H1 (cell line): ENCODE measurements at regions not wholly inside any gene's neighbourhood (a gene's known extent, or its start where the extent isn't known, plus 50 kb on each side); places are given as distances from the start of the nearest gene placed in this dataset.

Experiments used
- CTCF ChIA-PET: fragments of 300-600 bp; sonication (Branson Sonifier 250); formaldehyde crosslinking; loops from one replicate; lab custom pipeline; 2021; ENCODE audit not compliant: partially characterized antibody; lab: Charles Lee
- POLR2A ChIA-PET: fragments of 300-600 bp; sonication (Branson Sonifier 250); formaldehyde crosslinking; loops from one replicate; lab custom pipeline; 2021; ENCODE audit warnings: inconsistent platforms; ENCODE audit not compliant: partially characterized antibody; lab: Charles Lee
- DNase-seq, 2 experiments: peaks; one replicate each; pipeline versions ENCODE4 v3.0.0 to v3.0.0-alpha.2; 2010 to 2022; ENCODE audit warnings: low spot score in 2 of 2, low read depth in 1 of 2, mixed read lengths in 1 of 2
- FAIRE-seq: peaks from 2 replicates; lab custom pipeline; 2011; peaks lifted over from hg19 to GRCh38; lab: Jason Lieb, UNC
- H2AFZ ChIP-seq: 2 replicates; pipeline ENCODE4 v1.8.1; 2012; ENCODE audit warnings: low read length, inconsistent platforms
- H2AK5ac ChIP-seq: 2 replicates; pipeline ENCODE4 v1.6.1; 2013; ENCODE audit warnings: low read depth, low read length
- H2BK120ac ChIP-seq: replicated peaks from 2 replicates; pipeline ENCODE3; 2013; ENCODE audit warnings: low read depth, low read length, inconsistent platforms
- H2BK12ac ChIP-seq: 2 replicates; pipeline ENCODE4 v1.6.1; 2013; ENCODE audit warnings: low read depth, low read length
- H2BK15ac ChIP-seq: 2 replicates; pipeline ENCODE4 v1.6.1; 2013; ENCODE audit warnings: low read length
- H2BK20ac ChIP-seq: 2 replicates; pipeline ENCODE4 v1.6.1; 2013; ENCODE audit warnings: low read length
- H2BK5ac ChIP-seq: 2 replicates; pipeline ENCODE4 v1.6.1; 2013; ENCODE audit warnings: low read depth, low read length
- H3K14ac ChIP-seq: 2 replicates; pipeline ENCODE4 v1.6.1; 2013; ENCODE audit warnings: inconsistent platforms; ENCODE audit not compliant: insufficient read length
- H3K18ac ChIP-seq: 2 replicates; pipeline ENCODE4 v1.6.1; 2013; ENCODE audit warnings: low read length; ENCODE audit errors: extremely low read depth
- H3K23ac ChIP-seq: 2 replicates; pipeline ENCODE4 v1.6.1; 2013; ENCODE audit warnings: inconsistent platforms; ENCODE audit not compliant: insufficient read length
- H3K23me2 ChIP-seq: 2 replicates; pipeline ENCODE4 v1.6.1; 2013; ENCODE audit warnings: low read depth, low read length
- H3K27ac ChIP-seq: 2 replicates; pipeline ENCODE4 v1.6.1; 2011; ENCODE audit warnings: low read depth, low read length, inconsistent platforms
- H3K27me3 ChIP-seq, 4 experiments: replicated peaks in 1 of 4; 1 replicate in 1 of 4; 2 replicates in 3 of 4; pipeline versions ENCODE4 v1.6.1 to v1.8.1; 2011 to 2013; ENCODE audit warnings: low read length in 3 of 4, mild to moderate bottlenecking in 3 of 4, inconsistent platforms in 2 of 4, mixed read lengths in 2 of 4, moderate library complexity in 1 of 4; ENCODE audit not compliant: control insufficient read depth in 3 of 4, insufficient read depth in 3 of 4; ENCODE audit errors: extremely low read depth in 1 of 4
- H3K36me3 ChIP-seq, 4 experiments: 2 replicates each; pipeline versions ENCODE4 v1.6.1 to v1.8.1; 2011 to 2013; ENCODE audit warnings: mild to moderate bottlenecking in 4 of 4, low read length in 3 of 4, moderate library complexity in 2 of 4, control low read depth in 1 of 4, inconsistent platforms in 1 of 4; ENCODE audit not compliant: insufficient read depth in 4 of 4, control insufficient read depth in 2 of 4
- H3K4ac ChIP-seq: replicated peaks from 2 replicates; pipeline ENCODE3; 2013; ENCODE audit warnings: low read length, low read depth, mixed read lengths, inconsistent platforms; ENCODE audit not compliant: insufficient read length
- H3K4me1 ChIP-seq, 4 experiments: replicated peaks in 1 of 4; 1 replicate in 1 of 4; 2 replicates in 3 of 4; pipeline versions ENCODE4 v1.6.1 to v1.8.1; 2011 to 2013; ENCODE audit warnings: low read length in 3 of 4, inconsistent platforms in 2 of 4, mixed read lengths in 1 of 4; ENCODE audit not compliant: insufficient read depth in 4 of 4, control insufficient read depth in 3 of 4
- H3K4me2 ChIP-seq, 2 experiments: 2 replicates each; pipeline versions ENCODE4 v1.6.1 to v1.8.1; 2011 to 2013; ENCODE audit warnings: low read depth in 2 of 2, low read length in 2 of 2, control low read depth in 1 of 2, inconsistent platforms in 1 of 2, mild to moderate bottlenecking in 1 of 2; ENCODE audit not compliant: insufficient read depth in 1 of 2
- H3K4me3 ChIP-seq, 4 experiments: fragments of 200-600, 300-600 bp in 1 of 4; sonication (generic), shearing (Covaris generic), sonication (Bioruptor Twin) in 1 of 4; 2 replicates each; pipeline versions ENCODE4 v1.5.1 to v1.8.1; 2011 to 2016; ENCODE audit warnings: low read length in 4 of 4, low read depth in 3 of 4, control low read depth in 2 of 4, inconsistent platforms in 2 of 4, mild to moderate bottlenecking in 2 of 4, mixed read lengths in 1 of 4, moderate library complexity in 1 of 4; ENCODE audit not compliant: insufficient read depth in 2 of 4; ENCODE audit errors: extremely low read depth in 1 of 4
- H3K56ac ChIP-seq: replicated peaks from 2 replicates; pipeline ENCODE3; 2013; ENCODE audit warnings: low read depth, mild to moderate bottlenecking, mixed read lengths, low read length, inconsistent platforms; ENCODE audit not compliant: insufficient read length
- H3K79me1 ChIP-seq: 2 replicates; pipeline ENCODE4 v1.6.1; 2013; ENCODE audit warnings: low read depth, low read length, control low read depth
- H3K79me2 ChIP-seq, 2 experiments: 2 replicates each; pipeline versions ENCODE4 v1.6.1 to v1.8.1; 2012 to 2013; ENCODE audit warnings: low read length in 2 of 2, mild to moderate bottlenecking in 2 of 2, inconsistent platforms in 1 of 2; ENCODE audit not compliant: insufficient read depth in 2 of 2, control insufficient read depth in 1 of 2
- H3K9ac ChIP-seq, 4 experiments: replicated peaks in 1 of 4; 1 replicate in 1 of 4; 2 replicates in 3 of 4; pipeline versions ENCODE4 v1.6.1 to v1.8.1; 2011 to 2013; ENCODE audit warnings: low read depth in 3 of 4, low read length in 3 of 4, control low read depth in 2 of 4, mild to moderate bottlenecking in 2 of 4, moderate library complexity in 2 of 4, inconsistent platforms in 1 of 4; ENCODE audit errors: extremely low read depth in 1 of 4
- H3K9me3 ChIP-seq, 2 experiments: 2 replicates each; pipeline versions ENCODE4 v1.6.1 to v1.8.1; 2012 to 2013; ENCODE audit warnings: mild to moderate bottlenecking in 2 of 2, moderate library complexity in 2 of 2, control low read depth in 1 of 2, inconsistent platforms in 1 of 2, low read depth in 1 of 2, low read length in 1 of 2, mixed read lengths in 1 of 2; ENCODE audit not compliant: insufficient read depth in 2 of 2
- H4K20me1 ChIP-seq, 2 experiments: replicated peaks in 1 of 2; 2 replicates each; pipeline versions ENCODE3 to v1.8.1; 2011 to 2013; ENCODE audit warnings: inconsistent platforms in 2 of 2, low read length in 2 of 2, mild to moderate bottlenecking in 1 of 2; ENCODE audit not compliant: insufficient read depth in 2 of 2, control insufficient read depth in 1 of 2
- H4K5ac ChIP-seq: 2 replicates; pipeline ENCODE4 v1.6.1; 2013; ENCODE audit warnings: low read length, low read depth, mixed read lengths, inconsistent platforms; ENCODE audit not compliant: insufficient read length
- H4K8ac ChIP-seq: 2 replicates; pipeline ENCODE4 v1.8.0; 2013; ENCODE audit warnings: mild to moderate bottlenecking, moderate library complexity, low read length, inconsistent platforms; ENCODE audit not compliant: insufficient read depth; ENCODE audit errors: extremely low read depth
- H4K91ac ChIP-seq: replicated peaks from 2 replicates; pipeline ENCODE3; 2013; ENCODE audit warnings: low read length, mixed read lengths, inconsistent platforms; ENCODE audit not compliant: insufficient read length
- RAD21 ChIP-seq, 2 experiments: IDR thresholded peaks in 1 of 2; conservative IDR thresholded peaks in 1 of 2; 2 replicates each; pipeline ENCODE4 v1.6.1; 2011; ENCODE audit warnings: low read depth in 2 of 2, low read length in 2 of 2, improper control_type of control experiment in 1 of 2, inconsistent platforms in 1 of 2, mild to moderate bottlenecking in 1 of 2, moderate library complexity in 1 of 2
- TEAD4 ChIP-seq: IDR thresholded peaks from 2 replicates; pipeline ENCODE4 v1.6.1; 2012; ENCODE audit warnings: low read depth, low read length, inconsistent platforms, mixed read lengths
- WGBS, 2 experiments: shearing (Covaris generic) in 1 of 2; methylation state at CpG; one replicate each; pipeline versions ENCODE4 v1.1.6 to v1.1.7; 2013 to 2015; ENCODE audit warnings: low lambda C conversion rate in 2 of 2, mixed read lengths in 2 of 2, inconsistent platforms in 1 of 2, low coverage in 1 of 2, missing lambda C conversion rate in 1 of 2; ENCODE audit not compliant: insufficient replicate concordance in 2 of 2, insufficient coverage in 1 of 2, insufficient read length in 1 of 2; ENCODE audit errors: extremely low coverage in 1 of 2, missing lambda C conversion rate in 1 of 2; 5-methylcytosine and 5-hydroxymethylcytosine counted together
- TF ChIP-seq, protein P1 (sequence below), 3 experiments: IDR thresholded peaks; 1 replicate in 2 of 3; 2 replicates in 1 of 3; pipeline versions ENCODE4 v1.5.1 to v1.6.1; 2011; ENCODE audit warnings: low read length in 3 of 3, mild to moderate bottlenecking in 3 of 3, inconsistent platforms in 2 of 3, low read depth in 1 of 3, moderate library complexity in 1 of 3; ENCODE audit not compliant: insufficient read depth in 1 of 3; ENCODE audit errors: control extremely low read depth in 1 of 3

DNA sequence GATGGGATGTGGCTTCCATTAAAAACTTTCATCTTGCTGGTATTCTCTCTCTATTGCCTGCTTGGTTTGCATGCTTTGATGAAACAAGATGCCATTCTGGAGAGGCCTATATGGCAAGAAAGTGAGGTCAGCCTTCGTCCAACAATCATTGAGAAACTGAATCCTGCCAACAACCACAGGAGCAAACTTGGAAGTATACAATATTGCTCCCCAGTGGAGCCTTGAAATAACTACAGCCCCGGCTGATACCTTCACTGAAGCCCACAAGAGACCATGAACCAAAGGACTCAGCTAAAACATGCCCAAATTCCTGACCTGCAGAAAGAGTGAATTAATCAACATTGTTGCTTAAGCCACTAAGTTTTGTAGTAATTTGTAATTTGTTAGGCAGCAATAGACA, 82.5 kb upstream of the FGF14 start:
- ChIA-PET CTCF (interaction anchor here (0.6 to 2.5 kb wide), 7 partner anchors 9 to 494 kb away, joined by 3 to 7 read pairs (median 4); no protein-coding TSS in a partner anchor), POLR2A (no interaction called here)
- DNase-seq (no peak), FAIRE-seq (peak; percentile 19)
- Histone ChIP-seq H4K20me1 (no peaks in the 10 kb centered on the region), H3K79me2 (no peaks in the 10 kb centered on the region), H3K9me3 (no peaks in the 10 kb centered on the region), H2BK12ac (no peak overlapping the region), H3K23ac (no peak overlapping the region), H3K14ac (no peak overlapping the region), H2AFZ (no peak overlapping the region), H2AK5ac (no peak overlapping the region), H3K9ac (no peak overlapping the region), H3K18ac (no peak overlapping the region), H2BK120ac (no peak overlapping the region), H3K4ac (no peak overlapping the region), H3K4me1 (no peaks in the 10 kb centered on the region), H2BK15ac (no peak overlapping the region), H3K36me3 (no peaks in the 10 kb centered on the region), H3K27me3 (no peaks in the 10 kb centered on the region), H3K23me2 (no peaks in the 10 kb centered on the region), H4K5ac (no peak overlapping the region), H3K56ac (no peak overlapping the region), H2BK20ac (no peak overlapping the region), H3K27ac (no peak overlapping the region), H4K91ac (no peak overlapping the region), H3K4me2 (no peak overlapping the region), H3K79me1 (no peaks in the 10 kb centered on the region), H4K8ac (no peak overlapping the region), H3K4me3 (no peak overlapping the region), H2BK5ac (no peak overlapping the region)
- 78% methylated on average over 2 of the region's 2 CpGs; no CpG with 5 or more reads in 1 of the 2 experiments for WGBS, 2 experiments
- TF ChIP-seq, protein P1, sequence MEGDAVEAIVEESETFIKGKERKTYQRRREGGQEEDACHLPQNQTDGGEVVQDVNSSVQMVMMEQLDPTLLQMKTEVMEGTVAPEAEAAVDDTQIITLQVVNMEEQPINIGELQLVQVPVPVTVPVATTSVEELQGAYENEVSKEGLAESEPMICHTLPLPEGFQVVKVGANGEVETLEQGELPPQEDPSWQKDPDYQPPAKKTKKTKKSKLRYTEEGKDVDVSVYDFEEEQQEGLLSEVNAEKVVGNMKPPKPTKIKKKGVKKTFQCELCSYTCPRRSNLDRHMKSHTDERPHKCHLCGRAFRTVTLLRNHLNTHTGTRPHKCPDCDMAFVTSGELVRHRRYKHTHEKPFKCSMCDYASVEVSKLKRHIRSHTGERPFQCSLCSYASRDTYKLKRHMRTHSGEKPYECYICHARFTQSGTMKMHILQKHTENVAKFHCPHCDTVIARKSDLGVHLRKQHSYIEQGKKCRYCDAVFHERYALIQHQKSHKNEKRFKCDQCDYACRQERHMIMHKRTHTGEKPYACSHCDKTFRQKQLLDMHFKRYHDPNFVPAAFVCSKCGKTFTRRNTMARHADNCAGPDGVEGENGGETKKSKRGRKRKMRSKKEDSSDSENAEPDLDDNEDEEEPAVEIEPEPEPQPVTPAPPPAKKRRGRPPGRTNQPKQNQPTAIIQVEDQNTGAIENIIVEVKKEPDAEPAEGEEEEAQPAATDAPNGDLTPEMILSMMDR (IDR thresholded peaks at IDR 0.05; ENCODE audit: control extremely low read depth in 1 of 3, insufficient read depth in 1 of 3, low read depth in 1 of 3, low read length in 3 of 3) = peak in 2 of 3 experiments; percentile 21 to 33; a peak in 3 of 4 replicates
- TF ChIP-seq RAD21 (IDR thresholded peaks at IDR 0.05 in 1 of 2, conservative IDR thresholded peaks at IDR 0.05 in 1 of 2; ENCODE audit: low read depth in 2 of 2, low read length in 2 of 2) = peak; percentile 58 to 64
- TF ChIP-seq TEAD4 = no peak
